HUES64 (cell line): ENCODE measurements at regions not wholly inside any gene's neighbourhood (a gene's known extent, or its start where the extent isn't known, plus 50 kb on each side); places are given as distances from the start of the nearest gene placed in this dataset.
"Not testable (repeated sequence)": the region's sequence is repeated elsewhere in the genome, so short reads cannot be mapped to it uniquely, and the experiment has no call there.

Experiments
- H3K27ac ChIP-seq: 2 replicates; pipeline ENCODE4 v1.7.0; 2013; ENCODE audit warnings: low read depth, low read length, inconsistent platforms
- H3K27me3 ChIP-seq: 2 replicates; pipeline ENCODE4 v1.6.1; 2013; ENCODE audit warnings: mild to moderate bottlenecking, low read length; ENCODE audit not compliant: insufficient read depth
- H3K36me3 ChIP-seq: 2 replicates; pipeline ENCODE4 v1.6.1; 2013; ENCODE audit warnings: mild to moderate bottlenecking, low read length; ENCODE audit not compliant: insufficient read depth
- H3K4me1 ChIP-seq: 2 replicates; pipeline ENCODE4 v1.6.1; 2013; ENCODE audit warnings: mild to moderate bottlenecking, low read length, moderate library complexity; ENCODE audit not compliant: insufficient read depth
- H3K4me3 ChIP-seq: 2 replicates; pipeline ENCODE4 v1.5.1; 2013; ENCODE audit warnings: mild to moderate bottlenecking, low read length, moderate library complexity
- H3K9ac ChIP-seq: 2 replicates; pipeline ENCODE4 v1.6.1; 2013; ENCODE audit warnings: mild to moderate bottlenecking, low read depth, low read length
- H3K9me3 ChIP-seq: 2 replicates; pipeline ENCODE4 v1.6.1; 2013; ENCODE audit warnings: low read depth, low read length; ENCODE audit not compliant: insufficient read depth
- WGBS: fragments of 150-250, 120-280 bp; methylation state at CpG from one replicate; pipeline ENCODE4 v1.1.7; 2013; ENCODE audit warnings: missing lambda C conversion rate; 5-methylcytosine and 5-hydroxymethylcytosine counted together

DNA sequence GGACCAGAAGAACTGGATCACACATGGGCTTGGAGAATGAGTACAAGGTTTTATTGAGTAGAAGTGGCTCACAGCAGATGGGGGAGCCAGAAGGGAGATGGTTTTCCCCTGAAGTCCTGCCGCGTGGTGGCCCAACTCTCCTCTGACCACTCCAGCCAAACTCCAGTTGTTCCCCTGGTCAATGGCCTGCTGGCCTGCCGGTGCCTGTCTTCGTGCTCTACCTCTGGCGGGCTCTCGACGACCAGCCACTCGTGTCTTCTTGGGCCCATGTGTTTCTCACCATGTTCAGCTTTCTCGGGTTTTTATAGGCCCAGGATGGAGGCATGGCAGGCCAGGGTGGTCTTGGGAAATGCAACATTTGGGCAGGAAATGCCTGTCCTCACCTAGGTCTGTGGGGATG lies 519.6 kb downstream of the CYLC2 start:
- Histone ChIP-seq H3K9me3 (peaks cover 50% of the 10 kb centered on the region), H3K4me3 (no peak overlapping the region), H3K9ac (no peak overlapping the region), H3K27me3 (no peaks in the 10 kb centered on the region), H3K27ac (no peak overlapping the region), H3K36me3 (no peaks in the 10 kb centered on the region), H3K4me1 (no peaks in the 10 kb centered on the region)
- 92% methylated on average over 9 of the region's 9 CpGs for WGBS

- H3K27ac ChIP-seq: no peak overlapping the region
- H3K9ac ChIP-seq: no peak overlapping the region
- no CpG with 5 or more reads among the region's 3 CpGs for WGBS
- no peak overlapping the region for H3K4me3 ChIP-seq
- no peaks in the 10 kb centered on the region for H3K4me1 ChIP-seq
- no peaks in the 10 kb centered on the region for H3K36me3 ChIP-seq
- peaks cover 62% of the 10 kb centered on the region for H3K9me3 ChIP-seq
- no peaks in the 10 kb centered on the region for H3K27me3 ChIP-seq
These were observed 527.3 kb downstream of the CYLC2 start for GRCh38 chr9:103522409-103522808.

GRCh38 chr9:103530934-103531333 lies 535.8 kb downstream of the CYLC2 start:
- H3K4me3 ChIP-seq: no peak overlapping the region
- no peak overlapping the region for H3K27ac ChIP-seq
- H3K27me3 ChIP-seq: no peaks in the 10 kb centered on the region
- no peak overlapping the region for H3K9ac ChIP-seq
- no peaks in the 10 kb centered on the region for H3K36me3 ChIP-seq
- WGBS: 49% methylated on average over 1 of the region's 1 CpG
- H3K4me1 ChIP-seq: no peaks in the 10 kb centered on the region
- peaks cover 69% of the 10 kb centered on the region for H3K9me3 ChIP-seq

DNA sequence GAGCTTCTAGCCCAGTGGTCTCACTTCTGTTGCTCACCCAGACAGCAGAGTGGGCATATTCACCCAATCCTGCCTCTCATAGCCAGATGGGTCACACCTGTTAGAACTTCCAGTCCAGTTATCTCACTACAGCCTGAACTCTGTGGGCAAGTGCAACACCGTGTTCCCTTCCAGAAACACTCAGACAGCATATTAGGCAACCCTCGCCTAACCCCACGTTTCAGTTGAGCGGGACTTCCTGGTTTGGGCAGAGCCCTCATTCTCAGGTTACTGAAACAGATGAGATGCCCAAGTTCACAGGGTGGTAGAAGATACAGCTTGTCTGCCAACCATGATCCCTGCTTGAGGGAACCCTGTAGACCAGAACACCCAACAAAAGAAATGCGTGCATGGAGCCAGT lies 538.2 kb downstream of the CYLC2 start:
- WGBS: 90% methylated on average over 4 of the region's 5 CpGs
- H3K4me1 ChIP-seq: no peaks in the 10 kb centered on the region
- no peak overlapping the region for H3K27ac ChIP-seq
- H3K36me3 ChIP-seq: no peaks in the 10 kb centered on the region
- H3K9ac ChIP-seq: no peak overlapping the region
- H3K27me3 ChIP-seq: no peaks in the 10 kb centered on the region
- no peak overlapping the region for H3K4me3 ChIP-seq
- H3K9me3 ChIP-seq: peaks cover 71% of the 10 kb centered on the region

- peaks cover 59% of the 10 kb centered on the region for H3K9me3 ChIP-seq
- no peaks in the 10 kb centered on the region for H3K27me3 ChIP-seq
- H3K4me1 ChIP-seq: no peaks in the 10 kb centered on the region
- no peak overlapping the region for H3K4me3 ChIP-seq
- H3K36me3 ChIP-seq: no peaks in the 10 kb centered on the region
- H3K9ac ChIP-seq: no peak overlapping the region
- no peak overlapping the region for H3K27ac ChIP-seq
These were observed 542.3 kb downstream of the CYLC2 start for GRCh38 chr9:103537426-103537825.

DNA sequence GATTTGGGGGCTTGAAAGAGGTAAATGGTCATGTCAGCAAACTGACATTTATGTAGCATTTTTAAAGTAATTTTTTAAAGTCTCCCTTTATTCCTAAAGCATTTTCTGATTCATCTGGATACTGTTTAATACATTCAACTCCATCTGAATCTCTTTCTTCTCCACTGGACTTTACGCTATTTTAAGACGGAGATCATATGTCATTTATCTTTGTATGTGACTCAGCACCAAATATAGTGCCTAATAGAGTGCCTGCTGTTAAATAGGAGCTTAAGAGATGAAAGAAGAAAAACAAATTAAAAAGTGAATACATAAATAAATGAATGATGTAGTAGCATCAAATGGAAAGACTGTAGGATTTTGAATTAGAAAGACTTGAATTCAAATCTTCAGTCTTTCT lies 548.8 kb upstream of the SMC2 start:
- no peaks in the 10 kb centered on the region for H3K36me3 ChIP-seq
- no peaks in the 10 kb centered on the region for H3K27me3 ChIP-seq
- H3K9ac ChIP-seq: no peak overlapping the region
- peaks cover 66% of the 10 kb centered on the region for H3K9me3 ChIP-seq
- H3K27ac ChIP-seq: no peak overlapping the region
- H3K4me3 ChIP-seq: no peak overlapping the region
- H3K4me1 ChIP-seq: no peaks in the 10 kb centered on the region
- 86% methylated on average over 2 of the region's 2 CpGs for WGBS

- H3K9ac ChIP-seq: no peak overlapping the region
- H3K27me3 ChIP-seq: no peaks in the 10 kb centered on the region
- no peak overlapping the region for H3K4me3 ChIP-seq
- H3K9me3 ChIP-seq: peaks cover 80% of the 10 kb centered on the region
- no peaks in the 10 kb centered on the region for H3K36me3 ChIP-seq
- no peak overlapping the region for H3K27ac ChIP-seq
- no peaks in the 10 kb centered on the region for H3K4me1 ChIP-seq
- 89% methylated on average over 1 of the region's 1 CpG for WGBS
These were observed 541.4 kb upstream of the SMC2 start for GRCh38 chr9:103552712-103553111.

DNA sequence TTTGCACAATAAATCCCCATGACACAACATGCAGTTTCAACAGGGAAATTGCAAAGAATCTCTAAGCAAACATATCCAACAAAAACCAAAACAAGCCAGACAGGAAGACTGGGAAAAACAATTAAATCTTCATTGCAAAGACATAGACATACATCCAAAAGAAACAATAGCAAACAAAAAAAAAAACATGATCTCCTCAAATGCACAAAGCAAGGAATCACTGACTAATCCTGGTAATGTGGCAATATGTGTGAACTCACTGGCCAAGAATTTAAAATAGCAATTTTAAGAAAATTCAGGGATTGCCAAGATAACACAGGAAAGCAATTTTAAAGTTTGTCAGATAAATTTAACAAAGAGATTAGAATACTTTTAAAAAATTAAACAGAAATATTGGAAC lies 520.1 kb upstream of the SMC2 start:
- Histone ChIP-seq H3K4me1 (no peaks in the 10 kb centered on the region), H3K4me3 (no peak overlapping the region), H3K9ac (no peak overlapping the region), H3K9me3 (peaks cover 63% of the 10 kb centered on the region), H3K27ac (no peak overlapping the region), H3K36me3 (no peaks in the 10 kb centered on the region), H3K27me3 (no peaks in the 10 kb centered on the region)

DNA sequence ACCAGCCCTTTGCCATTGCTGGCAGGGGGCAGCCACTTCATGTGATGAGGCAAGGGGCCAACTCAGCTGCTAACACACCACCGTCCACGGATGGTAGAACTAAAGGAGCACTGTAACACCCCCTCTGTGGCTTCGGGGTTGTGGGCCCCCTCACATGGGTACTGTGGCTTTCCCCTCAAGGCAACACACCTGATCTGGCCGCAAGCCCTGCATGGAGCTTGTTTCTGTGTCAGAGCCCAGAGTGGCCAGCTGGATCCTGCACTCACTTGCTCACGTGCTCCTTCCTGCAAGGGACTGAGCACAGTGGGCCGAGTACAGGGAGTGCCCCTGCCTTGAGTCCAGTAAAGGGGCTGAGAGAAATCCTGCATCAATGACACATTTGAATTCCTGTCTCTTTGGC lies 507.4 kb upstream of the SMC2 start:
- Histone ChIP-seq H3K27ac (no peak overlapping the region), H3K36me3 (no peaks in the 10 kb centered on the region), H3K9me3 (peaks cover 64% of the 10 kb centered on the region), H3K27me3 (no peaks in the 10 kb centered on the region), H3K4me3 (no peak overlapping the region), H3K4me1 (no peaks in the 10 kb centered on the region), H3K9ac (no peak overlapping the region)
- WGBS: 89% methylated on average over 6 of the region's 6 CpGs

GRCh38 chr9:103601287-103601686 lies 492.8 kb upstream of the SMC2 start:
- WGBS: 79% methylated on average over 1 of the region's 1 CpG
- Histone ChIP-seq H3K36me3 (no peaks in the 10 kb centered on the region), H3K4me1 (no peaks in the 10 kb centered on the region)

GRCh38 chr9:103611950-103612349 lies 482.2 kb upstream of the SMC2 start:
- not testable (repeated sequence) for H3K36me3 ChIP-seq, H3K27me3 ChIP-seq, H3K4me1 ChIP-seq, H3K9ac ChIP-seq, H3K4me3 ChIP-seq, H3K27ac ChIP-seq
- WGBS: 94% methylated on average over 14 of the region's 14 CpGs
- peaks cover 46% of the 10 kb centered on the region for H3K9me3 ChIP-seq

More at GRCh38 chr9:103601287-103601686, 492.8 kb upstream of the SMC2 start:
- Histone ChIP-seq H3K4me3 (no peak overlapping the region), H3K9me3 (peaks cover 91% of the 10 kb centered on the region), H3K27me3 (no peaks in the 10 kb centered on the region), H3K27ac (no peak overlapping the region), H3K9ac (no peak overlapping the region)

DNA sequence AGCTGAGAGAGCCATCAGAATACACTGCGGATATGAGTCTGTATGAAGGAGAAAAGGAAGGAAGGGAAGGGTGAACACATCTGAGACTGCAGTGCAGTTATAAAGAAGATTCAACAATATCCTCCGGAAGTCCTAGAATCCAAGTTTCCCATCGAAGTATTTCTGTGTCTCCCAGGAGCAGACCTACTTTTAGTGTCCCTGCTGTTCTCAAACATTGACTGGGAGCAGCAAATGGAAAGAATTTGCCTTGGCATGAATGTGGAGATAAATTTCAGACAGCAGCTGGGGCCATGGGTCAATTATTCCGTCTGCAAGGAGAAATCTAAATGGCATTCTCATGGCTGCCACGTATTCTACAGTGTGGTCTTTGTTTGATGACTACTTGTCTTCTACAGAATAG lies 478.1 kb upstream of the SMC2 start:
- H3K4me1 ChIP-seq: no peaks in the 10 kb centered on the region
- no peak overlapping the region for H3K9ac ChIP-seq
- H3K27me3 ChIP-seq: no peaks in the 10 kb centered on the region
- H3K4me3 ChIP-seq: no peak overlapping the region
- no peaks in the 10 kb centered on the region for H3K36me3 ChIP-seq
- peaks cover 75% of the 10 kb centered on the region for H3K9me3 ChIP-seq
- no peak overlapping the region for H3K27ac ChIP-seq
- 72% methylated on average over 5 of the region's 5 CpGs for WGBS
